AG10803 (cell line): ENCODE measurements at regions not wholly inside any gene's neighbourhood (a gene's known extent, or its start where the extent isn't known, plus 50 kb on each side); places are given as distances from the start of the nearest gene placed in this dataset.
A peak's percentile ranks its signal among the peaks of the same experiment; 100 is the strongest.

Experiments
- DNase-seq: peaks from one replicate; pipeline ENCODE4 v3.0.0; 2010; ENCODE audit warnings: low read depth
- H3K4me3 ChIP-seq: 2 replicates; pipeline ENCODE4 v1.5.1; 2011; ENCODE audit warnings: mild to moderate bottlenecking, low read length, control low read depth
- TF ChIP-seq, protein P1 (sequence below): conservative IDR thresholded peaks from 2 replicates; pipeline ENCODE4 v1.5.1; 2011; ENCODE audit warnings: mild to moderate bottlenecking, low read length, control low read depth, inconsistent platforms

DNA sequence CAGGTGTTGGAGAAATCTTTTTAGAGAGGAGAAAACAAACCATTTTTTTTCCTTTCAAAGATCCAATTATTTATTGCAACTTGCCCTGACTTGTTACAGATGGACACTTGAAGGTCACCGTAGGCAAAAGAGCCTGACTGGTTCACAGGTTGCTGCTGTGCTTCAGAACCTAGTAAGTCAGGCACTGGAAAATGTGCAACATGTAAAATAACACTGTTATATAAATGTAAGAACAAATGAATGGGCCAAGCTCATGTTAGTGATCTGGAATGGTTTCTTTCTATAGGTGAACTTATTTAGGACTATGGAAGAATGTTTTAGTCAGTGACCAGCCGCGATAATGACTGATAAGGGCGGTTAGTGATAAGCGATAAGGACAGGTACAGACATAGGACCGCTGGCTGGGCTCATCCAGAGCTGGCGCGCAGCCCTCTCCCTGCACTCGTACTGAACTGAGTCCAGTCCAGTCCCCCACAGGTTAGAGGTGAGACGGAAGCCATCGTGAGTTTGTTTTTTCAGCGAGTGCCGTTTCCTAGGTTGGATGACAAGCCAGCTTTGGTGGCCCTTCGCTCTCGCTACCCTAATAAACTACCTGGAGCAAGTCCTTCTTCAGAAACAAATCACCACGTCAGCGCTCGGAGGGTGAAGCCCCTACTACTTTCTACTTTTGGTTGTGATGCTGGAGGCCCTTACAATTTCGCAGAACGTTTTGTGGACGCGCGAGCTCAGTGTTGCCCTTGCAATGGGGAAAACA is 94.4 kb upstream of the PRDM1 start:
- DNase-seq = no peak
- H3K4me3 ChIP-seq = peak overlapping the region; percentile 80
- TF ChIP-seq, protein P1, sequence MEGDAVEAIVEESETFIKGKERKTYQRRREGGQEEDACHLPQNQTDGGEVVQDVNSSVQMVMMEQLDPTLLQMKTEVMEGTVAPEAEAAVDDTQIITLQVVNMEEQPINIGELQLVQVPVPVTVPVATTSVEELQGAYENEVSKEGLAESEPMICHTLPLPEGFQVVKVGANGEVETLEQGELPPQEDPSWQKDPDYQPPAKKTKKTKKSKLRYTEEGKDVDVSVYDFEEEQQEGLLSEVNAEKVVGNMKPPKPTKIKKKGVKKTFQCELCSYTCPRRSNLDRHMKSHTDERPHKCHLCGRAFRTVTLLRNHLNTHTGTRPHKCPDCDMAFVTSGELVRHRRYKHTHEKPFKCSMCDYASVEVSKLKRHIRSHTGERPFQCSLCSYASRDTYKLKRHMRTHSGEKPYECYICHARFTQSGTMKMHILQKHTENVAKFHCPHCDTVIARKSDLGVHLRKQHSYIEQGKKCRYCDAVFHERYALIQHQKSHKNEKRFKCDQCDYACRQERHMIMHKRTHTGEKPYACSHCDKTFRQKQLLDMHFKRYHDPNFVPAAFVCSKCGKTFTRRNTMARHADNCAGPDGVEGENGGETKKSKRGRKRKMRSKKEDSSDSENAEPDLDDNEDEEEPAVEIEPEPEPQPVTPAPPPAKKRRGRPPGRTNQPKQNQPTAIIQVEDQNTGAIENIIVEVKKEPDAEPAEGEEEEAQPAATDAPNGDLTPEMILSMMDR = no peak

- TF ChIP-seq, protein P1 = no peak
- DNase-seq = no peak
- no peak overlapping the region for H3K4me3 ChIP-seq
Measured at GRCh38 chr6:105990151-105990550, 96.0 kb upstream of the PRDM1 start.

- no peak for DNase-seq
- TF ChIP-seq, protein P1 = no peak
- H3K4me3 ChIP-seq = no peak overlapping the region
Measured at GRCh38 chr6:105988812-105989577, 97.1 kb upstream of the PRDM1 start.

GRCh38 chr6:105988321-105988720 is 97.8 kb upstream of the PRDM1 start:
- TF ChIP-seq, protein P1 = no peak
- DNase-seq = peak; percentile 88
- no peak overlapping the region for H3K4me3 ChIP-seq

DNA sequence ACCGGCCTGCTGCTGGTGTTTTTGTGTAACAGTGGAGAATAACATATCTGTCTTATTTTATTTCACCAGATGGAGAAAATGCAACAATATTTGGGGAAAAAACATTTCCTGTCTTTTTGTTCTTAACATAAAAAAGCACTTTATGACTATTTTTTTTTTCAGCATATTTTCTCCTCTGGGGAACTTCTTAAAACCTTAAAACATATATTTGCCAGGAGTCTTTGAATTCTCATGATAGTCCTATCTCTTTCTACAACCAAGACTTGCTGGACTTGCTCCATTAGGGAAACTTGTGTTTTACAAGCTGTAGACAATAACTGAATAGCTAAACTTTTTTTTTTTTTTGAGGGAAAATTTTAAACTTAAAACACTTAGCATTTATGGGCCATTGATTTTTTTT is 98.6 kb upstream of the PRDM1 start:
- no peak overlapping the region for H3K4me3 ChIP-seq
- no peak for DNase-seq
- TF ChIP-seq, protein P1 = no peak

DNA sequence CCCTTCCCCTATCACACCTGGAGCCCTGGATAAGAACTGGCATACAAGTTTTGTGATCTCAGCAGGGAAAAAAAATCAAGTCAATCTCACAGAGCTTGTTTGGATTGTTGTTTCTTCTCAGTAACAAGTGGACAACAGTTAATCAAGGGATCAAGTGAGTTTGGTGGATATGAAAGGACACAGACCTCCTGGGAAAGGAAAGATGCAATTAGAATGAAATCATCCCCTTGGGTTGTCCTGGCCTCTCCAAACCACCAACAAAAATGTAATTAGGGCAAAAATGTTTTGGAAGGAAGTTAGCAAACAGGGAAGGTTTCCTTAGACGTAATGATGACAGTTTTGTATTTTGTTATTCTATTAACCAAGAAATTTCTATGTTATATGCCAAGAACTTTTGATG is 99.1 kb upstream of the PRDM1 start:
- peak; percentile 93 for DNase-seq
- no peak overlapping the region for H3K4me3 ChIP-seq

More for the DNA sequence above, 99.1 kb upstream of the PRDM1 start:
- TF ChIP-seq, protein P1 = no peak
